Retina (tissue), 1 donor: ENCODE measurements at regions not wholly inside any gene's neighbourhood (a gene's known extent, or its start where the extent isn't known, plus 50 kb on each side); places are given as distances from the start of the nearest gene placed in this dataset.
A peak's percentile ranks its signal among the peaks of the same experiment; 100 is the strongest.

ENCODE experiments used
- DNase-seq: peaks from one replicate; pipeline ENCODE4 v3.0.0-alpha.2; 2016

GRCh38 chr5:125189531-125189941 is 443.1 kb upstream of the ZNF608 start:
- no peak for DNase-seq

DNA sequence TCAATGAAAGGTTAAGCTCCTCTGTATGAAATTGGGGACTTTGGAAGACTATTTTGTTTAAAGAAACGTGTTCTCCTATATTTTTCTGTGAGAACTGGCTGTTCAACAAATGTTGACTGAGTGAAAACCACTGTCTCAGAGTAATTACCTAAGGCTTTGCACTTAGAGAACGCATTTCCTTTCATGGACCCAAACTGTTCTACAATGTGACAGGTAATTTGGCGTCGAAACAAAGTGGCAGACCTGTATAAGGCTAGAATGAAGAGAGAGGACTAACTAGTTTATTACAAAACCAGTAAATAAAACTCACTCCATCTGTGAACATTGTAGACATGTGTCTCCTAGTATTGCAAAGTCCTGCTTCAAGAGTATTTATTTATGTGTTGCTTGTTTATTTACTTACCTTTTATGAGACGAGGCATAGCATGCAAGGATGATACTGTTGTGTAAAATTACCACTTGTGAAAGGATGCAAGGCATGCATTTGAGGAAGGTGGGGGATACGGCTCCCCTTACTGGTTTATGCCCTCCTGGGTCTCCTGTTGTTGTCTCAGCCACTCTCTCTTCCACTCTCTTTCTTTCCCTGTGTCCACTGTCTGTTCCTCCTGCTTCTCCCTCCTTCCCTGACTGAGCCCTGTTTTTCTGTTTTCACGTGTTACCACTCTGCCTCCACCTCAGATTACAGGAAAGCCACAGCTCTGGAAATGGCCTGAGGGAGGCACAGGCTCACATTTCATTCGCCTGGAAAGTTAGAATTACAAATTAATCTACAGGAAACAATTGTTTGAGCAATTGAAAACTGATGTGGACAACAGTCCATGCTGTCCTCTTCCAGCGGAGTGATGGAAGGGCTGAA is 444.0 kb upstream of the ZNF608 start:
- no peak for DNase-seq

- no peak for DNase-seq
Measured at GRCh38 chr5:125194883-125195282, 448.4 kb upstream of the ZNF608 start.

GRCh38 chr5:125196481-125197111 is 450.2 kb upstream of the ZNF608 start:
- peak; percentile 59 for DNase-seq

- DNase-seq = no peak
Measured at GRCh38 chr5:125197321-125197720, 450.9 kb upstream of the ZNF608 start.

DNA sequence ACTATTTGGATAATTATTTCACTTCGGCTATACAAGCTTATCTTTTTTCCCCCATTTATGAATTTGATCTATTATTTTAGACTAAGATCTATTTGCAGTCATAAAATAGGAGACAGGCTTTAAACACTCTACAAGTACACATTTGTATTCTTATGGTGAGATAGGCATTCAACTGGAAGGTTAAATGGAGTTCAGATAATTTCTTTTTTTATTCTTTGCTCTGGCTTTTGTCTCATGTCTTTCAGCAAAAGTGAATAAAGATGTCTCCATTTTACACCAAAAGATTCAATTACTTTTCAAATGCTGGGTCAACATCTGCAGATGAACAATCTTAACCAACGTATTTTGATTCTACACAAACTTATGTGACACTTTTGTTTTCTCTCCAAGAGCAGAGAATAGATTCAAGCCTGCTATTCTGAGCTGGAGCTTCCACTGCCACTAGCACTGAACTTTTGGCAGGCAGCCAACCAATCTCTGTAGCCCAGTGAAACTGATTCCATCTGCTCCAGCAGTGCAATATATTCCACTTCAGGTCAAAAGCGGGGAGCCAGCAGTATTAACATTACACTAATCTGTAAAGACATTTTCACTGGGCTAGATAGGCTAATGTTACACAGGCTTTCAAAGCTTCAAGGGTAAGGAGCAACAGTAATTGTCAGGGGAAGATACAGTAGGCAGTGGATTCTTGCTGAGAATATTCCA is 452.0 kb upstream of the ZNF608 start:
- DNase-seq = peak; percentile 73

DNA sequence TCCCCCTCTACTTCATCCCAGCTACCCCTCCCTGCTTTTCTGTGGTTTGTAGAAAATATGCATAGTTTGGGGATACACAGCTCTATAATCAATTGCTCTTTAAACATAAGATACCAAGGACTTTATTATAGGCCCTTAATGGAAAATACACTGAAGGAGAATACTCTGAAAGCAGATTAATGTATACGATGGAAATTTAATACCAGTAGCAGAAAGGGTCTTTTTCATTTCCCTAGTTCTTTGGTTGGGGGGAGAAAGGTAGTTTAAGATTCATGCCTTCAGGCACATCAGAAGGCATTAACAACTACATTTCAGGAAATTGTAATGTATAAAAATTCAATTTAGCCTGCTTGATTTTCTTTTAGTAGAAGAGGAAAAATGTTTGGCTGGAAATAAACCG is 452.9 kb upstream of the ZNF608 start:
- no peak for DNase-seq

DNA sequence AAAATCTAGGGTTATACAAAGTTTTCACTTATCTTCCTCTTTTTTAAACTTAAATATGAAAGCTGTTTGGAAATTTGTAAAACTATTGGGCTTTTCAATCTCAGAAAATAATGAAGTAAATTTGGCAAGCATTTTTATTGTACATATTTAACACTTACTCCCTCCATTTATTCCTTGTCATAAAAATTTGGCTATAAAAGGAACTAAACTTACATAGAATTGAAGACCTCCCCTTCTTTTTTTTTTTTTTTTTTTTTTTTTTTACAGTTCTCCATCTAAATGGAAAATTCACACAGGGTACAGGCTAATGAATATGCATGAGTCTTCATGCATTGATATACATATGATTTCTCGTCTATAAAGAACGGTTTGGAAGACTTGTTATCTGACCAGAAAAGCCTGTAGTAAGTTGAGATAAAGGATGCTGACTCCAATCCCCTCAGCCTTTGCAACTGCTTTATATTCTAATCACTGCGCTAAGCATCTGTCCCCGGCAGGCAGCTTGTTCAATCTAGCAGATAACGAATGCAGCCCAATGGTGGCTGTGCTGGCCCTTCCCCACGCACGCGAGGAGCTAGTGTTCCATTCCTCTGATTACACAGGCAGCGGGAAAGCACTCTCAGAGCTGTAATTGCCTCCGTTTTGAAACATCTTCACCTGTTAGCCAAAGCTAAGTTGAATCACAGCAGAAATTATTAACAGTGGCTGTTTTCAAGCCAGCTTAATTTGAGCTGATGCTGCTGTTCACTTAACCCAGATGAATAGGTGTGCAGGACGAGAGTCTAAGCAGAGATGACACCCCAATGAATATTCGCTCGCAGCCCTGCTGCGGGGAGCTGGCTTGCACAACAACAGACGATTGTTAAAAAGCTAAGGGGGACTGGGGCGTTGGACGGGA is 453.8 kb upstream of the ZNF608 start:
- peak; percentile 91 for DNase-seq

- no peak for DNase-seq
Measured at GRCh38 chr5:125200866-125201373, 454.5 kb upstream of the ZNF608 start.

GRCh38 chr5:125201446-125202052 is 455.1 kb upstream of the ZNF608 start:
- peak; percentile 43 for DNase-seq

GRCh38 chr5:125202353-125202752 is 455.9 kb upstream of the ZNF608 start:
- DNase-seq = no peak

GRCh38 chr5:125202871-125203438 is 456.5 kb upstream of the ZNF608 start:
- no peak for DNase-seq

DNA sequence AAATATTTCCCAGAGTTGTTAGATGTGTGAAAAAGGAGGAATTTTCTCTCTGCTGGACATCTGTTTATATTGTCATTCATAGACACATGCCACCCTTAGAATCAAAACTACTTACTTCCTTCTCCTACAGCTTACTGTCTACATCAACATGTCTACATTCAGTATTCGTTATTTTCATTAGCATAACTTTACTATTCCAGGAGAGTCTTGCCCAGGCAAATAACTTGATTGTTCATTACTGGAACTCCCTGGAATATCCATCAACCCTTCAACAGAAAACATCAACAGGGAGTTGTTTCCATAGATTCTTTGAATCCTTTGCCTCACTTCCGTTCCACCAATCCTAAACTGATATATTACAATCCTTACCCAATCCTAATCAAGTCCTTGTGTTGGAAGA is 457.5 kb upstream of the ZNF608 start:
- DNase-seq = no peak

DNA sequence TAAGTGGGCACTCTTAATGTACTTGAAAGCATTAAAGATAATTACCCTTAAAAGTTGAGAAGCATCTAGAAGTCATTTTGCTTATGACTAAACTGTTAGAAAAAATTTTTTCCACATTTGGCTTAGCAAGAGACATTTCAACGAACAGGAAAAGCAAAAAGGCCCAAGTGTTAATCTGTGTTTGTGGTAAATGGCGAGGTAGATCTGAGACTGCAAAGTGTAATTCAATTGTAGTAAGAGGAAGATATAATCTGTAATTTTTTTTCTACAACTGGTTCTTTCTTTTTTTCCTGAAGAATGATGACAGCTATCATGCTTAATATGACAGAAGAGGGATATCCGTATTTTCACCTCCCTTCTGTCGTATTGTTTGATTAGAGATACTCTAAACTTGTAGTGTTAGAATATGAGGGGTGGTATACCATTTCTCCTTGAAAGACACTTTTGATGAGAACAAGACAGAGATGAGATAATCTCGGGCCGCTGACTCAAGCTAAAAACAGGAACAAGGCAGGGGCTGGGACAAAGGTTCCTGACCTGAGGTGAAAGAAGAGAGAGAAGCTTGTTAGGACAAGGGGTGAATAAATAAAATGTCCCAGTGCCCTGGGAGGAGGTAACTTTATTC is 459.3 kb upstream of the ZNF608 start:
- no peak for DNase-seq

- no peak for DNase-seq
Measured at GRCh38 chr5:125207856-125208255, 461.4 kb upstream of the ZNF608 start.

GRCh38 chr5:125209650-125210049 is 463.2 kb upstream of the ZNF608 start:
- no peak for DNase-seq

GRCh38 chr5:125210242-125210947 is 464.0 kb upstream of the ZNF608 start:
- DNase-seq = no peak

- DNase-seq = no peak
Measured at GRCh38 chr5:125214080-125214479, 467.6 kb upstream of the ZNF608 start.

GRCh38 chr5:125215593-125215992 is 469.2 kb upstream of the ZNF608 start:
- no peak for DNase-seq

DNA sequence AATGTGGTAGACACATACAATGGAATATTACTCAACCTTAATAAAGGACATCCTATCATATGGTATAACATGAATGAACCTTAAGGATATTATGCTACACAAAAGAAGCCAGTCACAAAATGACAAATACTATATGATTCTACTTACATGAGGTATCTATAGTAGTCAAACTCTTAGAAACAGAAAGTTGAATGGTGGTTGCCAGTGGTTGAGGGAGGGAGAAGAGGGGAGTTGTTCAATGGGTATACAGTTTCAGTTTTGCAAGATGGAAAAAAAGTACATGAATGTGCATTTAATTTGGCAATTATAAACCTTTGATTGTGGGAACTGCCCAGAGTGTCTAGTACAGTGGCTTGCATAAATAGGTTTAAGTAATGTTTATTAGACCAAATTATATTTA is 473.3 kb upstream of the ZNF608 start:
- no peak for DNase-seq

DNA sequence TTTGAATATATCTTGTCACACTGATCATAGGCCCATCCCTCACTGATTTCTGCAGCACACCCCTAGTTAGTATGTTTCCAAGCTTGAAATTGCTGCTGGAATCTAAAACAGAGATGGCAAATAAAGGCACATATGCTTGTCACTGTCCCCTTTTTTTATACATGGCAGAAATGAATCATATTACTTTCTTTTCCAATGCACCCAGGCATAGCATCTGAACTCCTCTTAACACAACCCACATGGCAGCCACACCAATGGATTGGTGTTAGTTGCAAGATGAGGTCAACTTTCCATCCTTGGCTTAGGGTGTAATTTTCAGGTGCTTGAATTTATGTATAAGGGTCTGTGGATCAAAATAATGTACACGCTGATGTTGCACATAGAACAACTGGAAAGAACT is 473.8 kb upstream of the ZNF608 start:
- no peak for DNase-seq
